Vagina (tissue), 2 donors: ENCODE measurements at regions not wholly inside any gene's neighbourhood (a gene's known extent, or its start where the extent isn't known, plus 50 kb on each side); places are given as distances from the start of the nearest gene placed in this dataset.

ENCODE experiments used
- CTCF ChIP-seq, 3 experiments: fragments of 450-650 bp in 2 of 3; fragments of 200-600 bp in 1 of 3; sonication (generic) in 1 of 3; IDR thresholded peaks; one replicate each; pipeline ENCODE4 v1.5.1; 2017 to 2019; ENCODE audit warnings: antibody characterized with exemption in 3 of 3, mild to moderate bottlenecking in 2 of 3, moderate library complexity in 2 of 3
- POLR2A ChIP-seq, 2 donors: fragments of 450-650 bp; IDR thresholded peaks; one replicate each; pipeline ENCODE4 v1.6.1; 2017; ENCODE audit warnings: antibody characterized with exemption in 2 of 2, mild to moderate bottlenecking in 2 of 2, moderate library complexity in 2 of 2
- POLR2AphosphoS5 ChIP-seq, 2 donors: sonication (generic); formaldehyde crosslinking; IDR thresholded peaks; one replicate each; pipeline ENCODE4 v1.9.0; 2017; ENCODE audit warnings: antibody characterized with exemption in 2 of 2, mild to moderate bottlenecking in 2 of 2, low read depth in 1 of 2; ENCODE audit not compliant: insufficient read depth in 1 of 2

GRCh38 chr10:130884456-130884855, 427.1 kb downstream of the TCERG1L start:
- TF ChIP-seq CTCF (IDR thresholded peaks at IDR 0.05) (no peak), POLR2A (IDR thresholded peaks at IDR 0.05) (no peak), POLR2AphosphoS5 (IDR thresholded peaks at IDR 0.05; ENCODE audit: insufficient read depth in 1 of 2, low read depth in 1 of 2) (no peak)
